ENCODE measurements at regions not wholly inside any gene's neighbourhood (a gene's known extent, or its start where the extent isn't known, plus 50 kb on each side); places are given as distances from the start of the nearest gene placed in this dataset.
"Not testable (repeated sequence)": the region's sequence is repeated elsewhere in the genome, so short reads cannot be mapped to it uniquely, and the experiment has no call there.

GRCh38 chr13:65353150-65353549, 1877.0 kb downstream of the PCDH9 start:
- H3K27ac ChIP-seq (ENCODE audit: low read depth, low read length); H3K27me3 ChIP-seq (ENCODE audit: control insufficient read depth, insufficient read depth, low read length); H3K4me3 ChIP-seq (ENCODE audit: low read depth, low read length); H3K9me3 ChIP-seq (ENCODE audit: control insufficient read depth, insufficient read depth, low read length); H3K36me3 ChIP-seq (ENCODE audit: control insufficient read depth, insufficient read depth, low read length); H3K4me1 ChIP-seq (ENCODE audit: control insufficient read depth, insufficient read depth, low read length); H3K9ac ChIP-seq (ENCODE audit: low read depth, low read length): not testable (repeated sequence)

- Histone ChIP-seq H3K9ac (ENCODE audit: low read depth, low read length) (no peak overlapping the region), H3K9me3 (ENCODE audit: control insufficient read depth, insufficient read depth, low read length) (peaks cover 8% of the 10 kb centered on the region; the same call in 1 of the 2 replicates), H3K4me3 (ENCODE audit: low read depth, low read length) (no peak overlapping the region), H3K27ac (ENCODE audit: low read depth, low read length) (no peak overlapping the region), H3K36me3 (ENCODE audit: control insufficient read depth, insufficient read depth, low read length) (no peaks in the 10 kb centered on the region), H3K27me3 (ENCODE audit: control insufficient read depth, insufficient read depth, low read length) (no peaks in the 10 kb centered on the region), H3K4me1 (ENCODE audit: control insufficient read depth, insufficient read depth, low read length) (no peaks in the 10 kb centered on the region)
Observed at GRCh38 chr13:65347420-65348030, 1882.6 kb downstream of the PCDH9 start.

GRCh38 chr13:65343898-65344663, 1886.1 kb downstream of the PCDH9 start:
- Histone ChIP-seq H3K4me1 (ENCODE audit: control insufficient read depth, insufficient read depth, low read length) (no peaks in the 10 kb centered on the region), H3K36me3 (ENCODE audit: control insufficient read depth, insufficient read depth, low read length) (no peaks in the 10 kb centered on the region), H3K4me3 (ENCODE audit: low read depth, low read length) (no peak overlapping the region), H3K27me3 (ENCODE audit: control insufficient read depth, insufficient read depth, low read length) (no peaks in the 10 kb centered on the region), H3K9me3 (ENCODE audit: control insufficient read depth, insufficient read depth, low read length) (peaks cover 8% of the 10 kb centered on the region; the same call in 1 of the 2 replicates), H3K27ac (ENCODE audit: low read depth, low read length) (no peak overlapping the region), H3K9ac (ENCODE audit: low read depth, low read length) (no peak overlapping the region)

- no peak overlapping the region for H3K4me3 ChIP-seq (ENCODE audit: low read depth, low read length)
- no peak overlapping the region for H3K9ac ChIP-seq (ENCODE audit: low read depth, low read length)
- H3K27ac ChIP-seq (ENCODE audit: low read depth, low read length): no peak overlapping the region
- no peaks in the 10 kb centered on the region for H3K27me3 ChIP-seq (ENCODE audit: control insufficient read depth, insufficient read depth, low read length)
- H3K36me3 ChIP-seq (ENCODE audit: control insufficient read depth, insufficient read depth, low read length): no peaks in the 10 kb centered on the region
- peaks cover 8% of the 10 kb centered on the region; the same call in 1 of the 2 replicates for H3K9me3 ChIP-seq (ENCODE audit: control insufficient read depth, insufficient read depth, low read length)
- no peaks in the 10 kb centered on the region for H3K4me1 ChIP-seq (ENCODE audit: control insufficient read depth, insufficient read depth, low read length)
Observed at GRCh38 chr13:65342541-65343337, 1887.4 kb downstream of the PCDH9 start.

- H3K27me3 ChIP-seq (ENCODE audit: control insufficient read depth, insufficient read depth, low read length): no peaks in the 10 kb centered on the region
Observed at GRCh38 chr13:65339241-65339640, 1890.9 kb downstream of the PCDH9 start.

GRCh38 chr13:65336916-65337315, 1893.2 kb downstream of the PCDH9 start:
- no peak overlapping the region for H3K27ac ChIP-seq (ENCODE audit: low read depth, low read length)
- H3K9me3 ChIP-seq (ENCODE audit: control insufficient read depth, insufficient read depth, low read length): no peaks in the 10 kb centered on the region
- no peak overlapping the region for H3K9ac ChIP-seq (ENCODE audit: low read depth, low read length)

More at GRCh38 chr13:65339241-65339640, 1890.9 kb downstream of the PCDH9 start:
- H3K36me3 ChIP-seq (ENCODE audit: control insufficient read depth, insufficient read depth, low read length): no peaks in the 10 kb centered on the region
- no peak overlapping the region for H3K9ac ChIP-seq (ENCODE audit: low read depth, low read length)
- no peaks in the 10 kb centered on the region for H3K9me3 ChIP-seq (ENCODE audit: control insufficient read depth, insufficient read depth, low read length)
- no peaks in the 10 kb centered on the region for H3K4me1 ChIP-seq (ENCODE audit: control insufficient read depth, insufficient read depth, low read length)
- H3K27ac ChIP-seq (ENCODE audit: low read depth, low read length): no peak overlapping the region
- H3K4me3 ChIP-seq (ENCODE audit: low read depth, low read length): no peak overlapping the region

GRCh38 chr13:65336087-65336749, 1893.9 kb downstream of the PCDH9 start:
- H3K4me3 ChIP-seq (ENCODE audit: low read depth, low read length): no peak overlapping the region
- no peaks in the 10 kb centered on the region for H3K4me1 ChIP-seq (ENCODE audit: control insufficient read depth, insufficient read depth, low read length)
- H3K9ac ChIP-seq (ENCODE audit: low read depth, low read length): no peak overlapping the region
- no peaks in the 10 kb centered on the region for H3K9me3 ChIP-seq (ENCODE audit: control insufficient read depth, insufficient read depth, low read length)
- no peaks in the 10 kb centered on the region for H3K27me3 ChIP-seq (ENCODE audit: control insufficient read depth, insufficient read depth, low read length)
- no peak overlapping the region for H3K27ac ChIP-seq (ENCODE audit: low read depth, low read length)
- H3K36me3 ChIP-seq (ENCODE audit: control insufficient read depth, insufficient read depth, low read length): no peaks in the 10 kb centered on the region

More at GRCh38 chr13:65336916-65337315, 1893.2 kb downstream of the PCDH9 start:
- no peaks in the 10 kb centered on the region for H3K4me1 ChIP-seq (ENCODE audit: control insufficient read depth, insufficient read depth, low read length)
- H3K4me3 ChIP-seq (ENCODE audit: low read depth, low read length): no peak overlapping the region
- H3K36me3 ChIP-seq (ENCODE audit: control insufficient read depth, insufficient read depth, low read length): no peaks in the 10 kb centered on the region
- no peaks in the 10 kb centered on the region for H3K27me3 ChIP-seq (ENCODE audit: control insufficient read depth, insufficient read depth, low read length)

GRCh38 chr13:65330691-65331090, 1899.4 kb downstream of the PCDH9 start:
- H3K9ac ChIP-seq (ENCODE audit: low read depth, low read length): no peak overlapping the region
- H3K36me3 ChIP-seq (ENCODE audit: control insufficient read depth, insufficient read depth, low read length): no peaks in the 10 kb centered on the region
- no peak overlapping the region for H3K27ac ChIP-seq (ENCODE audit: low read depth, low read length)
- no peaks in the 10 kb centered on the region for H3K4me1 ChIP-seq (ENCODE audit: control insufficient read depth, insufficient read depth, low read length)
- no peaks in the 10 kb centered on the region for H3K9me3 ChIP-seq (ENCODE audit: control insufficient read depth, insufficient read depth, low read length)
- H3K4me3 ChIP-seq (ENCODE audit: low read depth, low read length): no peak overlapping the region
- H3K27me3 ChIP-seq (ENCODE audit: control insufficient read depth, insufficient read depth, low read length): no peaks in the 10 kb centered on the region

GRCh38 chr13:65330287-65330686, 1899.8 kb downstream of the PCDH9 start:
- no peak overlapping the region for H3K9ac ChIP-seq (ENCODE audit: low read depth, low read length)
- H3K36me3 ChIP-seq (ENCODE audit: control insufficient read depth, insufficient read depth, low read length): no peaks in the 10 kb centered on the region
- no peaks in the 10 kb centered on the region for H3K9me3 ChIP-seq (ENCODE audit: control insufficient read depth, insufficient read depth, low read length)
- no peak overlapping the region for H3K4me3 ChIP-seq (ENCODE audit: low read depth, low read length)
- no peaks in the 10 kb centered on the region for H3K4me1 ChIP-seq (ENCODE audit: control insufficient read depth, insufficient read depth, low read length)
- H3K27me3 ChIP-seq (ENCODE audit: control insufficient read depth, insufficient read depth, low read length): no peaks in the 10 kb centered on the region
- H3K27ac ChIP-seq (ENCODE audit: low read depth, low read length): no peak overlapping the region

GRCh38 chr13:65323192-65323591, 1906.9 kb downstream of the PCDH9 start:
- H3K27me3 ChIP-seq (ENCODE audit: control insufficient read depth, insufficient read depth, low read length); H3K4me3 ChIP-seq (ENCODE audit: low read depth, low read length); H3K27ac ChIP-seq (ENCODE audit: low read depth, low read length); H3K9ac ChIP-seq (ENCODE audit: low read depth, low read length); H3K4me1 ChIP-seq (ENCODE audit: control insufficient read depth, insufficient read depth, low read length); H3K9me3 ChIP-seq (ENCODE audit: control insufficient read depth, insufficient read depth, low read length); H3K36me3 ChIP-seq (ENCODE audit: control insufficient read depth, insufficient read depth, low read length): not testable (repeated sequence)
